SK-N-SH treated with all-trans-retinoic acid at 6 μM for 48 hours (cell line): ENCODE measurements at regions not wholly inside any gene's neighbourhood (a gene's known extent, or its start where the extent isn't known, plus 50 kb on each side); places are given as distances from the start of the nearest gene placed in this dataset.

ENCODE experiments used
- ESRRG ChIP-seq: fragments of 250-450 bp; sonication (Bioruptor Pico); IDR thresholded peaks from 2 replicates; pipeline ENCODE4 v1.6.1; 2021; ENCODE audit warnings: mild to moderate bottlenecking
- PPARA ChIP-seq: fragments of 250-450 bp; sonication (Bioruptor Pico); IDR thresholded peaks from 2 replicates; pipeline ENCODE4 v1.5.0; 2020; ENCODE audit warnings: mild to moderate bottlenecking, borderline replicate concordance
- ZFP30 ChIP-seq: fragments of 450-650 bp; formaldehyde crosslinking; IDR thresholded peaks from 2 replicates; pipeline ENCODE4 v1.5.0; 2022; ENCODE audit warnings: mild to moderate bottlenecking, moderate library complexity
- TF ChIP-seq, protein P1 (sequence below): fragments of 250-450 bp; sonication (Bioruptor Pico); IDR thresholded peaks from 2 replicates; pipeline ENCODE4 v1.8.0; 2020; ENCODE audit warnings: mild to moderate bottlenecking, moderate library complexity, borderline replicate concordance
- TF ChIP-seq, protein P2 (sequence below): fragments of 250-450 bp; sonication (Bioruptor Pico); IDR thresholded peaks from 2 replicates; pipeline ENCODE4 v1.5.1; 2020; ENCODE audit warnings: low read depth, mild to moderate bottlenecking, moderate library complexity
- TF ChIP-seq, protein P3 (sequence below): fragments of 250-450 bp; sonication (Bioruptor Pico); IDR thresholded peaks from 2 replicates; pipeline ENCODE4 v1.5.0; 2020; ENCODE audit warnings: mild to moderate bottlenecking, moderate library complexity

DNA sequence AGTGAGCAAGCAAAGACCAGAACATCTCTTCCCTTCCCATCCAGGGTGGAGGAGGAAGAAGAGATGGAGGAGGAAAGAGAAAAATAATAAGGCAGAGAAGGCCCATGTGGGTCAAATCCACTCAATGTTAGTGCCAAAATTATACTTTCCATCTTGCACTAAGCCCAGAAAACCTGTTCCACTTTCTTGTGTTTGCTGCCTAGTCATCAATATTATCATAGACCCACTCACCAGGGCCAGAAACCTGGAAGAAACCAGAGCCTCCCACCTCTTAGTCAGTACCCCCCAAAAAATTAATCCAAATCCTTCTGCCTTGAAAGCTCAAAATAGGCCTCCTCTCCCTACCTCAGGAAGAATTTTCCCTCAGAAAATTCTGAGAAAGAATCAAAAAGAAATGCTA is 171.1 kb downstream of the SOD2 start:
- TF ChIP-seq PPARA (no peak), ZFP30 (CRISPR knock-in tag) (no peak), ESRRG (CRISPR knock-in tag) (no peak)
- TF ChIP-seq, protein P1, sequence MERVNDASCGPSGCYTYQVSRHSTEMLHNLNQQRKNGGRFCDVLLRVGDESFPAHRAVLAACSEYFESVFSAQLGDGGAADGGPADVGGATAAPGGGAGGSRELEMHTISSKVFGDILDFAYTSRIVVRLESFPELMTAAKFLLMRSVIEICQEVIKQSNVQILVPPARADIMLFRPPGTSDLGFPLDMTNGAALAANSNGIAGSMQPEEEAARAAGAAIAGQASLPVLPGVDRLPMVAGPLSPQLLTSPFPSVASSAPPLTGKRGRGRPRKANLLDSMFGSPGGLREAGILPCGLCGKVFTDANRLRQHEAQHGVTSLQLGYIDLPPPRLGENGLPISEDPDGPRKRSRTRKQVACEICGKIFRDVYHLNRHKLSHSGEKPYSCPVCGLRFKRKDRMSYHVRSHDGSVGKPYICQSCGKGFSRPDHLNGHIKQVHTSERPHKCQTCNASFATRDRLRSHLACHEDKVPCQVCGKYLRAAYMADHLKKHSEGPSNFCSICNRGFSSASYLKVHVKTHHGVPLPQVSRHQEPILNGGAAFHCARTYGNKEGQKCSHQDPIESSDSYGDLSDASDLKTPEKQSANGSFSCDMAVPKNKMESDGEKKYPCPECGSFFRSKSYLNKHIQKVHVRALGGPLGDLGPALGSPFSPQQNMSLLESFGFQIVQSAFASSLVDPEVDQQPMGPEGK (CRISPR knock-in tag) = no peak
- TF ChIP-seq, protein P2, sequence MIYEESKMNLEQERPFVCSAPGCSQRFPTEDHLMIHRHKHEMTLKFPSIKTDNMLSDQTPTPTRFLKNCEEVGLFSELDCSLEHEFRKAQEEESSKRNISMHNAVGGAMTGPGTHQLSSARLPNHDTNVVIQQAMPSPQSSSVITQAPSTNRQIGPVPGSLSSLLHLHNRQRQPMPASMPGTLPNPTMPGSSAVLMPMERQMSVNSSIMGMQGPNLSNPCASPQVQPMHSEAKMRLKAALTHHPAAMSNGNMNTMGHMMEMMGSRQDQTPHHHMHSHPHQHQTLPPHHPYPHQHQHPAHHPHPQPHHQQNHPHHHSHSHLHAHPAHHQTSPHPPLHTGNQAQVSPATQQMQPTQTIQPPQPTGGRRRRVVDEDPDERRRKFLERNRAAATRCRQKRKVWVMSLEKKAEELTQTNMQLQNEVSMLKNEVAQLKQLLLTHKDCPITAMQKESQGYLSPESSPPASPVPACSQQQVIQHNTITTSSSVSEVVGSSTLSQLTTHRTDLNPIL (CRISPR knock-in tag) = no peak
- TF ChIP-seq, protein P3, sequence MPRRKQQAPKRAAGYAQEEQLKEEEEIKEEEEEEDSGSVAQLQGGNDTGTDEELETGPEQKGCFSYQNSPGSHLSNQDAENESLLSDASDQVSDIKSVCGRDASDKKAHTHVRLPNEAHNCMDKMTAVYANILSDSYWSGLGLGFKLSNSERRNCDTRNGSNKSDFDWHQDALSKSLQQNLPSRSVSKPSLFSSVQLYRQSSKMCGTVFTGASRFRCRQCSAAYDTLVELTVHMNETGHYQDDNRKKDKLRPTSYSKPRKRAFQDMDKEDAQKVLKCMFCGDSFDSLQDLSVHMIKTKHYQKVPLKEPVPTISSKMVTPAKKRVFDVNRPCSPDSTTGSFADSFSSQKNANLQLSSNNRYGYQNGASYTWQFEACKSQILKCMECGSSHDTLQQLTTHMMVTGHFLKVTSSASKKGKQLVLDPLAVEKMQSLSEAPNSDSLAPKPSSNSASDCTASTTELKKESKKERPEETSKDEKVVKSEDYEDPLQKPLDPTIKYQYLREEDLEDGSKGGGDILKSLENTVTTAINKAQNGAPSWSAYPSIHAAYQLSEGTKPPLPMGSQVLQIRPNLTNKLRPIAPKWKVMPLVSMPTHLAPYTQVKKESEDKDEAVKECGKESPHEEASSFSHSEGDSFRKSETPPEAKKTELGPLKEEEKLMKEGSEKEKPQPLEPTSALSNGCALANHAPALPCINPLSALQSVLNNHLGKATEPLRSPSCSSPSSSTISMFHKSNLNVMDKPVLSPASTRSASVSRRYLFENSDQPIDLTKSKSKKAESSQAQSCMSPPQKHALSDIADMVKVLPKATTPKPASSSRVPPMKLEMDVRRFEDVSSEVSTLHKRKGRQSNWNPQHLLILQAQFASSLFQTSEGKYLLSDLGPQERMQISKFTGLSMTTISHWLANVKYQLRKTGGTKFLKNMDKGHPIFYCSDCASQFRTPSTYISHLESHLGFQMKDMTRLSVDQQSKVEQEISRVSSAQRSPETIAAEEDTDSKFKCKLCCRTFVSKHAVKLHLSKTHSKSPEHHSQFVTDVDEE = no peak
